Keratinocyte (primary cell): ENCODE measurements at regions not wholly inside any gene's neighbourhood (a gene's known extent, or its start where the extent isn't known, plus 50 kb on each side); places are given as distances from the start of the nearest gene placed in this dataset.

Source experiments
- CTCF ChIP-seq, 3 experiments: IDR thresholded peaks in 1 of 3; conservative IDR thresholded peaks in 1 of 3; optimal IDR thresholded peaks in 1 of 3; 2 replicates in 2 of 3; 3 replicates in 1 of 3; pipeline versions ENCODE3 to v1.5.1; 2011; ENCODE audit warnings: low read length in 3 of 3, mild to moderate bottlenecking in 3 of 3, moderate library complexity in 2 of 3, control low read depth in 1 of 3, inconsistent platforms in 1 of 3; ENCODE audit not compliant: insufficient read depth in 2 of 3; ENCODE audit errors: extremely low read depth in 1 of 3
- EZH2 ChIP-seq: IDR thresholded peaks from one replicate; pipeline ENCODE4 v1.6.1; 2012; ENCODE audit warnings: inconsistent platforms, mild to moderate bottlenecking, low read length, moderate library complexity

GRCh38 chr6:71386215-71386614 is 97.6 kb downstream of the OGFRL1 start:
- TF ChIP-seq EZH2 (no peak), CTCF (optimal IDR thresholded peaks at IDR 0.05 in 1 of 3, IDR thresholded peaks at IDR 0.05 in 1 of 3, conservative IDR thresholded peaks at IDR 0.05 in 1 of 3; ENCODE audit: extremely low read depth in 1 of 3, insufficient read depth in 2 of 3, low read length in 3 of 3) (no peak)
